ENCODE measurements at regions not wholly inside any gene's neighbourhood (a gene's known extent, or its start where the extent isn't known, plus 50 kb on each side); places are given as distances from the start of the nearest gene placed in this dataset.
"Not testable (repeated sequence)": the region's sequence is repeated elsewhere in the genome, so short reads cannot be mapped to it uniquely, and the experiment has no call there.

DNA sequence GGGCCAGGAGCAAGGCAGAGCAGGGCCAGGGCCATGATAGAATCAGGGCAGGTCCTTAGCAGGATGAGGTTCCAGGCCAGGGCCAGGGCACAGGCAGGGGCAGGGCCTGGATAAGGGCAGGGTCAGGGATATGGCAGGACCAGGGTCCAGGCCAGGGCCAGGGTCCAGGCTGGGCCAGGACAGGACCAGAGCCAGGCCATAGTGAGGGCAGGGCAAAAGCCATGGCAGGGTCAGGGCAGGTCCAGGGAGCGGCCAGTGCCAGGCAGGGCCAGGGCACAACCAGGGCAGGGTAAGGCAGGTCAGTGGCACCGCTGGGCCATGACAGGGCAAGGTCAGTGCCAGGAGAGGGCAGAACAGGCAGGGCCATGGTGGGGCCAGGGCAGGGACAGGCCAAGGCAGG, 152.2 kb downstream of the LIPI start:
- no peak for DNase-seq (ENCODE audit: low read depth)

- peak; percentile 21 for DNase-seq (ENCODE audit: low read depth)
These were observed 152.8 kb downstream of the LIPI start for GRCh38 chr21:14057841-14058481.

DNA sequence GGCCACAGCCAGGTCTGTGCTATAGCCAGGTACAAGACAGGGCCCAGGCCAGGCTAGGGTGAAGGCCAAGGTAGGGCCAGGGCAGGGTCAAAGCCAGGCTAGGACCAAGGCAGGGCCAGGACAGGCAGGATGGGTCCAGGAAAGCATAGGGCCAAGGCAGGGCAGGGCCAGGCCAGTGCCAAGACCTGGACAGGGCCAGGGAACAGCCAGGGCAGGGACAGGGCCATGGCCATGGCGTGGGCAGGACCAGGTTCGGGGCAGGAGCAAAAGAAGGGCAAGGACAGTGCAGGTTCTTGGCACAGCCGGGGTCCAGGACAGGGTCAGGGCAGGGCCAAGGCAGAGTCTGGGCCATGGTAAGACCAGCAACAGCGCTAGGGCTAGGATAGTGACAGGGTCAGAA, 153.4 kb downstream of the LIPI start:
- no peak for DNase-seq (ENCODE audit: low read depth)

DNA sequence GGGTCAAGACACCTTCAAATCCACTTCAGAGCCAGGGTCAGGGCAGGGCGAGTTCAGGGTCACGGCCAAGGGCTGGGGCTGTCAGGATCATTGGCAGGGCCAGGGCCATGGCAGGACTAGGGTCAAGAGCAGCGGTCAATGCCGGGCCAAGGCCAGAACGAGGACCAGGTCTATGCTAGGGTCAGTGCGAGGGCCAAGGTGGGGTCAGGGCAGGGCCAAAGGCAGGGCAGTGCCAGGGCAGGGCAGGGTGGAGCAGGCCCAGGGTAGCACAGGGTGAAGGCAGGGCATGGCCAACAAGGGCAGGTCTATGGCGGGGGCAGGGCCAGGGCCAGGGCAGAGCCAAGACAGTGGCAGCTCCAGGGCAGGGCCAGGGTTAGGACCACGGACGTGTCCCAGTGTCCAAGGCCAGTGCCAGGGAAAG, 154.0 kb downstream of the LIPI start:
- no peak for DNase-seq (ENCODE audit: low read depth)

DNA sequence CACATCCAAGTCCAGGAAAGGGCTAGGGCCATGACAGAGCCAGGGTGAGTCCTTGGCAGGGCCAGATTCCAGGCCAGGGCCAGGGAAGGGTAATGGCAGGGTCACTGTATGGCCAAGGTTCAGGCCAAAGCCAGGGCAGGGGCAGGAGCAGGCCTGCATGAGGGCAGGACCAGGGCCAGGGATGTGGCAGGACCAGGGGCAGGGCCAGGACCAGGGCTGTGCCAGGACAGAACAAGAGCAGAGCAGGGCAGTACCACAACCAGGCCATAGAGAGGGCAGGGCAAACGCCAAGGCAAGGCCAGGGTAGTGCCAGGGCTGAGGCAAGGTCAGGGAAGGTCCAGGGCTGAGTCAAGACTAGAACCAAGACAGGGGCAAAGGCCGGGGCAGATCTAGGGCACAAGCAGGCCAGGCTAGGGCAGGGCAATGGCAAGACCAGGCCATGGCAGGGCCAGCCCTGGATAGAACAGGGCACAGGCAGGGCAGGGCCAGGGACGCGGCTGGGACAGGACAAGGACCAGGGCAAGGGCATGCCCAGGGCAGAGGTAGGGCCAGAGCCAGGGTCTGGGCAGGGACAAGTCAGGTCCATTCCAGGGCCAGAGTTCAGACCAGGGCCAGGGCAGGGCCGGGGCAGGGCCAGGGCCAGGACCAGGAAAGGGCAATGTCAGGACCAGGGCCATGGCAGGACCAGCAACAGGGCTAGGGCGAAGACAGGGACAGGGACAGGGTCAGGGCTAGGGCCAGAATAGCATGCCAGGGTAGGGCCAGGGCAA, 154.8 kb downstream of the LIPI start:
- not testable (repeated sequence) for DNase-seq (ENCODE audit: low read depth)

GRCh38 chr21:14054682-14055081, 156.1 kb downstream of the LIPI start:
- DNase-seq (ENCODE audit: low read depth), result no peak

- no peak for DNase-seq (ENCODE audit: low read depth)
These were observed 160.6 kb downstream of the LIPI start for GRCh38 chr21:14050121-14050520.

- peak; percentile 40 for DNase-seq (ENCODE audit: low read depth)
These were observed 164.4 kb downstream of the LIPI start for GRCh38 chr21:14046401-14046800.

- no peak for DNase-seq (ENCODE audit: low read depth)
These were observed 170.4 kb downstream of the LIPI start for GRCh38 chr21:14040386-14040785.

GRCh38 chr21:14028619-14029018, 182.1 kb downstream of the LIPI start:
- DNase-seq (ENCODE audit: low read depth), result peak; percentile 10

GRCh38 chr21:14027235-14027869, 183.4 kb downstream of the LIPI start:
- DNase-seq (ENCODE audit: low read depth), result peak; percentile 94

DNA sequence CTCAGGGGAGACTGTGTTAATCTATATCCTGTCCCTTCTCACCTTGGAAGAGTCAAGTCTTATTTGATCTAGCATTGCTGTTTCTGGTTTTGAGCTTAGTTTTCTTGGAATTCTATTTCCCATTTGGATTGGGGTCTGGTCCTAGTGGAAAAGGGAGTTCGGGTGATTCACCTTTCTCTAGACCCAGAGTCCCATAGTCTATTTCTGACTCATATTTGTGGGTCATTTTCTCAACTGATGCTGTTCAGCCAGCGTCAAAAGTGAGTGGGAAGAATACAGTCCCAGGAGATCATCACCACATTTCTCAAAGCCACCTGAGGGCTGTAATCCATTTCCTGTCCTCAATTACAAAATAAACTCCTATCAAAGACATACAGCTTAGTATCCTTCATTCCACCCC, 190.6 kb downstream of the LIPI start:
- DNase-seq (ENCODE audit: low read depth), result not testable (repeated sequence)

DNA sequence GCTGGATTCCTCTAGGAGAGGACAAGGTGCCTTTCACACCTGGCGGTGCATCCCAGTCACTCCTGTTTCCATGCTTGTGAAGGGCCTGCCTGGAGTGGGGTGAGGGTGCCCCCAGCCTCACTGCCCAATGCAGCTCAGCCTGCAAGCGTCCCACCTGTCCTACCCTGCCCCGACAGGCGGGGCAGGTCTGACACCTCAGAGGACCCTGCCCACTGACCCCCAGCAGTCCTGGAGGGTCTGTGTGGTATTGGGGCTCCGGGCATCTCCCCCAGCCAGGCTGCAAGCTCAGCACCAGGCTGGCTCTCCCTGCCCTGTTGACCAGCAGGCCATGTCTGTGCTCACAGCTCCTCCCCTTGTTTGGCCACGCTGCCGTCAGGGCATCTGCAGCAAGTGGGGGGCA, 194.9 kb downstream of the LIPI start:
- DNase-seq (ENCODE audit: low read depth), result not testable (repeated sequence)

DNA sequence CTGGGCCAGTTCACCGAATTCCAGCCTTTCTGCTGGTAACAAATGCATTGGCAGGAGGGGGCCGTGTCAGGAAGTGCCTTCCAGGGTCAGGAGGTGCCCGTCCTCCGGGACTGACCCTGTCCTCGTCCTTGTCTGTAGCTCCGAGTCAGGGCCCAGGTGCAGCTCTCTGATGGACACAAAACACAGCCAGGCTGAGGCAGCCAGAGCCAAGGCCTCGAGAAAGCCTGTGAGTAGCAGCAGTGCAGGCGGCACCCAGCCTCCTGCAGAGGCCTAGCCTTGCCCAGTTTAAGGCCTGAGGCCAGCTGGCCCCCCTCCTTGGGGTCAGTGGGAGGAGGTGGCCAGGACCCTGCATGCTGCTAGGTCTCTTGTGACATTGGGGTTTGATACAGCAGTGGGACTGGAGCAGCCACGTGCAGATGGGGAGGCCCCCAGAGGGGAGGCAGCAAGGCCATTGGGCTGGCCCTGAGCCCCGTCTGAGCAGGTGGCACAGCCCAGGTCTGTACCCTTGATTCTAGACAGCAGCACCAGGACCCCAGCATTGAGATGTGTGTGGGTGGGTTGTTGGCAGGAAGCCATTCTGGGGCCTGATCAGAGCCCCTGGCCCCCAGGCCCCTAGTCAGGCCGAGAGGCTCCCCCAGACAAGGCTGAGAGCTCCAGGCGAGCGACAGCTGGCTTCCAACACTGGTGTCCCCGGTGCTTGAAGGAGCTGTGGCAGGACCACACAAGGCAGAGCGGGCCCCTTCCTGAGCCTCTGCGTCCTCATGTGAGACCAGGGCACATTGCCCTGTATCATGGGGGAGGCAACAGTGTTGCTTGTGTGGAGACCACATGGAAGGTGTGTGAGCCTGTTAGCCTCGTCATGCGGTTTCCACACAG, 196.9 kb downstream of the LIPI start:
- not testable (repeated sequence) for DNase-seq (ENCODE audit: low read depth)

DNA sequence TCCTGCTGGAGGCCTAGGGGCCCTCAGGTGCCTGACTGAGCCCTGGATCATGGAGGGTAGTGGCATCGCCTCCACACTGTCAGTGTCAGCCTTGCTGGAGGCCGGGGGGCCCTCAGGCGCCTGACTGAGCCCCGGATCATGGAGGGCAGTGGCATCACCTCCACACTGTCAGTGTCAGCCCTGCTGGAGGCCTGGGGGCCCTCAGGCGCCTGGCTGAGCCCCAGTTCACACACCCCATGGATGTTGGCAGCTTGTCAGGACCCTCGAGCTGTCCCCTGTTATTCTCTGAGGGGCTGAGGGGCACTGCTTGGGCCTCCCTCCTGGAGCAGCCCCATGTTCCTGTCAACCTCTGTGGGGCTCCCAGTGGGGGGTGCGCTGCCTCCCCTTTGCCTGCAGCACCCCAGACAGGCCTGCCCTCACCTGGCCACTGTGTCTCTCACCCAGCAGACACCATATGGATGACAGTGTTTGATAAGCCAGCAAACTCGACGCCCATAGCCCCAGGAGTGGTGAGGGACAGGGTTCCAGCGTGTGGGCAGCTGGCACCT, 197.6 kb downstream of the LIPI start:
- DNase-seq (ENCODE audit: low read depth), result no peak

DNA sequence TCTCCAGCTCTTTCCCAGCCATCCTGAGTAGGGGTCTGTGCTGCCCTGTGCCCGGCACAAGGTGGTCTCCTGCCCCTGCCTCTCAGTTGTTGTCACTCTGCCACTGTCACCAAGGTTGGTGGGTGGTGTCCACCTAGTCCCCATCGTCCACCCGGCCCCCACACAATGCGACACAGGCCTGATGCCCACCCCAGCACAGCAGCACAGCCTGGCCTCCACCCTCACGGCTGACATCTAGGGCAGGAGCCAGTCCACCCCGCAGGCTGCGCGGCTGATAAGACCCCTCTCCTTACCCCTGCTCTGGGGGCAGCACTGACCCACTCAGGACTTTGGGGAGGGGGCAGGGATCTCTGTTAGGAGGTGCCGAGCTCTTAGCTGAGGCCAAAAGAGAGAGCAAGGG, 198.3 kb downstream of the LIPI start:
- no peak for DNase-seq (ENCODE audit: low read depth)

- not testable (repeated sequence) for DNase-seq (ENCODE audit: low read depth)
These were observed 199.0 kb downstream of the LIPI start for GRCh38 chr21:14011751-14012150.

- DNase-seq (ENCODE audit: low read depth), result not testable (repeated sequence)
These were observed 199.6 kb downstream of the LIPI start for GRCh38 chr21:14011149-14011548.

DNA sequence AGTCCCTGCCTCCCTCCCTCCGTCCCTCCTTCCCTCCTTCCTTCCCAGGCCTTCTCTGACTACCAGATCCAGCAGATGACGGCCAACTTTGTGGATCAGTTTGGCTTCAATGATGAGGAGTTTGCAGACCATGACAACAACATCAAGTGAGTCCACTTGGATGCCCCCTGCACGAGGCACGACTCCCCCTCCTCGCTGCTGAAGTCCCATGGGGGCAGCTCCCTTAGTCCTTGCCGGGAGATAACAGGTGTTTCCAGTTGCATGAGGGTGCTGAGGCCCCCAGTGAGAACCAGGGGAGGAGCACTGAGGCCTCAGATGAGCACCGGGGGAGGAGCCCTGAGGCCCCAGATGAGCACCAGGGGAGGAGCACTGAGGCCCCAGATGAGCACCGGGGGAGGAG, 200.0 kb downstream of the LIPI start:
- DNase-seq (ENCODE audit: low read depth), result no peak

- DNase-seq (ENCODE audit: low read depth), result not testable (repeated sequence)
These were observed 200.8 kb downstream of the LIPI start for GRCh38 chr21:14009990-14010389.
